Transverse colon (tissue), 4 donors: ENCODE measurements at regions not wholly inside any gene's neighbourhood (a gene's known extent, or its start where the extent isn't known, plus 50 kb on each side); places are given as distances from the start of the nearest gene placed in this dataset.

Experiments
- DNase-seq: peaks from one replicate; pipeline ENCODE4 v3.0.0-alpha.2; 2019
- H3K27ac ChIP-seq, 4 donors: fragments of 200-600 bp; sonication (generic); 2 replicates each; pipeline ENCODE4 v1.5.1; 2016 to 2018; ENCODE audit warnings: inconsistent platforms in 4 of 4
- H3K27me3 ChIP-seq: fragments of 200-600 bp; sonication (generic); 2 replicates; pipeline ENCODE4 v1.5.1; 2017; ENCODE audit warnings: inconsistent platforms
- H3K36me3 ChIP-seq, 4 donors: fragments of 200-600 bp; sonication (generic); 2 replicates each; pipeline ENCODE4 v1.5.1; 2017 to 2019; ENCODE audit warnings: inconsistent platforms in 4 of 4
- H3K4me1 ChIP-seq, 4 donors: fragments of 200-600 bp; sonication (generic); 2 replicates each; pipeline ENCODE4 v1.5.1; 2017 to 2020; ENCODE audit warnings: inconsistent platforms in 4 of 4
- H3K4me3 ChIP-seq, 4 donors: fragments of 200-600 bp; sonication (generic); 1 replicate in 1 of 4; 2 replicates in 3 of 4; pipeline versions ENCODE4 v1.5.1 to v1.6.1; 2017 to 2019; ENCODE audit warnings: inconsistent platforms in 4 of 4
- H3K9me3 ChIP-seq, 2 donors: fragments of 200-600 bp; sonication (generic); 2 replicates each; pipeline ENCODE4 v1.5.1; 2017 to 2019; ENCODE audit warnings: inconsistent platforms in 2 of 2
- EP300 ChIP-seq: sonication (generic); formaldehyde crosslinking; IDR thresholded peaks from one replicate; pipeline ENCODE4 v1.6.1; 2017; ENCODE audit warnings: antibody characterized with exemption, low read depth
- POLR2A ChIP-seq: fragments of 450-650 bp; IDR thresholded peaks from one replicate; pipeline ENCODE4 v1.6.1; 2016; ENCODE audit warnings: antibody characterized with exemption, mild to moderate bottlenecking, moderate library complexity
- POLR2AphosphoS5 ChIP-seq, 3 donors: sonication (generic); formaldehyde crosslinking; IDR thresholded peaks; one replicate each; pipeline ENCODE4 v1.6.1; 2016; ENCODE audit warnings: antibody characterized with exemption in 3 of 3
- WGBS, 2 donors: methylation state at CpG; one replicate each; pipeline ENCODE4 v1.1.5; 2018; ENCODE audit warnings: low coverage in 1 of 2; 5-methylcytosine and 5-hydroxymethylcytosine counted together
- in situ Hi-C, 4 donors: fragments of 200-750 bp; cut with MboI; loops; one replicate each; pipeline versions ENCODE4 v1.15.0 to v1.15.1; 2017; ENCODE audit warnings: low sequenced_read_pairs in 3 of 4, low pct_ligation_motif_present in 1 of 4, low pct_unique_long_range_greater_than_20kb in 1 of 4
- intact Hi-C: fragments of 100-400 bp; cut with DNase I; formaldehyde crosslinking; loops from one replicate; pipeline ENCODE4 v1.15.1; 2023; ENCODE audit warnings: low total_unique reads
- TF ChIP-seq, protein P1 (sequence below), 5 experiments: fragments of 200-600 bp in 3 of 5; fragments of 450-650 bp in 2 of 5; sonication (generic) in 3 of 5; IDR thresholded peaks; 1 replicate in 2 of 5; 2 replicates in 3 of 5; pipeline ENCODE4 v1.5.1; 2016 to 2017; ENCODE audit warnings: antibody characterized with exemption in 5 of 5, inconsistent platforms in 3 of 5, mild to moderate bottlenecking in 2 of 5, moderate library complexity in 1 of 5

DNA sequence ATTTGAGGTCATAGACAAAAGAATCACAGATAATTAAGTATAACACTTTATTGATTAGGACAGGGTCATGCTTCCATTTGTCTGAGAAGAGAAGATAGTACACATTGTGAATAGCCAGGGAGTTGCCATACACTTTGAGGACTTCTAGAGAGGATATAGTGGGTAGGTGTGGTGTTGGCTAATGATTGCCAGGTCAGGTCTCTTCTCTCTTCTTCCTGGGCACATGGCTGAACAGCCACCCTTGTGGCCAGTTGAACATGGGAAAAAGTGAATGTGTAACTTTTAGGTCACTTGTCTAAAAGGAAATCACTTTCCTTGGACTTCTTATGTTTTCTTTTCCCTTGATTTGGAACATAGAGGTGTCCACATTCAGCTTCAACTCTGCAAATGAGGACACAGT, 772.1 kb upstream of the MAP3K7 start:
- no peaks in the 10 kb centered on the region for H3K9me3 ChIP-seq
- no peak overlapping the region for H3K27ac ChIP-seq
- in situ Hi-C loops, result no loop called here
- H3K36me3 ChIP-seq, result no peaks in the 10 kb centered on the region
- H3K4me3 ChIP-seq, result no peak overlapping the region
- intact Hi-C loops, result no loop called here
- no peaks in the 10 kb centered on the region for H3K4me1 ChIP-seq
- no peak for DNase-seq
- H3K27me3 ChIP-seq, result no peaks in the 10 kb centered on the region
- no peak for TF ChIP-seq EP300
- no peak for TF ChIP-seq POLR2A
- TF ChIP-seq, protein P1, sequence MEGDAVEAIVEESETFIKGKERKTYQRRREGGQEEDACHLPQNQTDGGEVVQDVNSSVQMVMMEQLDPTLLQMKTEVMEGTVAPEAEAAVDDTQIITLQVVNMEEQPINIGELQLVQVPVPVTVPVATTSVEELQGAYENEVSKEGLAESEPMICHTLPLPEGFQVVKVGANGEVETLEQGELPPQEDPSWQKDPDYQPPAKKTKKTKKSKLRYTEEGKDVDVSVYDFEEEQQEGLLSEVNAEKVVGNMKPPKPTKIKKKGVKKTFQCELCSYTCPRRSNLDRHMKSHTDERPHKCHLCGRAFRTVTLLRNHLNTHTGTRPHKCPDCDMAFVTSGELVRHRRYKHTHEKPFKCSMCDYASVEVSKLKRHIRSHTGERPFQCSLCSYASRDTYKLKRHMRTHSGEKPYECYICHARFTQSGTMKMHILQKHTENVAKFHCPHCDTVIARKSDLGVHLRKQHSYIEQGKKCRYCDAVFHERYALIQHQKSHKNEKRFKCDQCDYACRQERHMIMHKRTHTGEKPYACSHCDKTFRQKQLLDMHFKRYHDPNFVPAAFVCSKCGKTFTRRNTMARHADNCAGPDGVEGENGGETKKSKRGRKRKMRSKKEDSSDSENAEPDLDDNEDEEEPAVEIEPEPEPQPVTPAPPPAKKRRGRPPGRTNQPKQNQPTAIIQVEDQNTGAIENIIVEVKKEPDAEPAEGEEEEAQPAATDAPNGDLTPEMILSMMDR (IDR thresholded peaks at IDR 0.05), result no peak
- TF ChIP-seq POLR2AphosphoS5 (IDR thresholded peaks at IDR 0.05), result no peak

DNA sequence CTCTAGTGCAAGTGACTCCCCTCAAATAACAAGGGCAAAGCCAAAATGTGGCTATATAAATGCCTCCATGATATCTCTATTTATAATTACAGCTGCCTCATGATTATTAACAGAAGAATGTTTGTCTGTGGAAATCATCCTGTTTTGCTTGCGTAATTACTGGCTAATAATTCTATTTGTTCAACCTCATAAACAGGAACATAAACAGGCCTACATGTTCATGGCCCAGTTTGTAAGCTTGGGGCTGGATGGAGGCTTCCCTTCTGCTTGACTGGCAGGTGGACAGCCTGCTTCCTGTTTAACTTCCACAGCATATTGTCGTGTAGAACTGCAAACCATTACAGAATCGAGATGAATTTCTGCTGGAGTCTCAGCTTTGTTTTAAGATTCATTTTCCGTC, 766.0 kb upstream of the MAP3K7 start:
- intact Hi-C loops, result no loop called here
- no peaks in the 10 kb centered on the region for H3K4me1 ChIP-seq
- in situ Hi-C loops, result no loop called here
- H3K27me3 ChIP-seq, result no peaks in the 10 kb centered on the region
- TF ChIP-seq POLR2A (no peak), POLR2AphosphoS5 (IDR thresholded peaks at IDR 0.05) (peak in 2 of 3 donors; percentile 15 to 34), EP300 (no peak)
- TF ChIP-seq, protein P1 (IDR thresholded peaks at IDR 0.05), result no peak
- H3K9me3 ChIP-seq, result no peaks in the 10 kb centered on the region
- WGBS, 2 donors, result 40 to 57% methylated on average over 4 of the region's 4 CpGs
- no peaks in the 10 kb centered on the region for H3K36me3 ChIP-seq
- H3K4me3 ChIP-seq, result no peak overlapping the region
- peak overlapping the region in 1 of 4 donors; percentile 1 for H3K27ac ChIP-seq
- no peak for DNase-seq

DNA sequence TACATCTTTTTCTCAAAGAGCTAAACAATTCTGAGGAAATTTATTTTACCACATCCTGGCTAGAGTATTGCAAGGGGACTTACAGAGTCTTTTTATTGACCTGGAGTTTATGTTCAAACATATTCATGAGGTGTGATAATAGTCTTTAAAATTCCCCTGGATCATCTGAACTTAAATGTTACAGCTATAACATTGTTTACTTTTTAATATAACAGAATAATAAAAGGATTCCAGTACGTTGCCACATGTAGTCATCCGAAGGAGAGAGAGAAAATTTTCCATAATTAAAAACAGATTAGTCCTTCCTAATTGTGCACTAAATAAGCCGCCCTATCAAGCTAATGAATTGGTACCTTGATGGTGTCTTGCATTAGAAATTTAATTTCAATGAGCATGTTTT, 765.4 kb upstream of the MAP3K7 start:
- DNase-seq, result no peak
- whole genome bisulfite sequencing, 2 donors, result 56 to 62% methylated on average over 3 of the region's 3 CpGs
- Histone ChIP-seq H3K9me3 (no peaks in the 10 kb centered on the region), H3K36me3 (no peaks in the 10 kb centered on the region), H3K4me1 (no peaks in the 10 kb centered on the region), H3K4me3 (no peak overlapping the region), H3K27ac (peak overlapping the region in 3 of 4 donors; percentile 1 to 33 (median 21)), H3K27me3 (no peaks in the 10 kb centered on the region)
- TF ChIP-seq EP300 (no peak), POLR2A (no peak), POLR2AphosphoS5 (IDR thresholded peaks at IDR 0.05) (no peak)
- TF ChIP-seq, protein P1 (IDR thresholded peaks at IDR 0.05), result no peak
- in situ Hi-C loops, result no loop called here
- intact Hi-C loops, result no loop called here

DNA sequence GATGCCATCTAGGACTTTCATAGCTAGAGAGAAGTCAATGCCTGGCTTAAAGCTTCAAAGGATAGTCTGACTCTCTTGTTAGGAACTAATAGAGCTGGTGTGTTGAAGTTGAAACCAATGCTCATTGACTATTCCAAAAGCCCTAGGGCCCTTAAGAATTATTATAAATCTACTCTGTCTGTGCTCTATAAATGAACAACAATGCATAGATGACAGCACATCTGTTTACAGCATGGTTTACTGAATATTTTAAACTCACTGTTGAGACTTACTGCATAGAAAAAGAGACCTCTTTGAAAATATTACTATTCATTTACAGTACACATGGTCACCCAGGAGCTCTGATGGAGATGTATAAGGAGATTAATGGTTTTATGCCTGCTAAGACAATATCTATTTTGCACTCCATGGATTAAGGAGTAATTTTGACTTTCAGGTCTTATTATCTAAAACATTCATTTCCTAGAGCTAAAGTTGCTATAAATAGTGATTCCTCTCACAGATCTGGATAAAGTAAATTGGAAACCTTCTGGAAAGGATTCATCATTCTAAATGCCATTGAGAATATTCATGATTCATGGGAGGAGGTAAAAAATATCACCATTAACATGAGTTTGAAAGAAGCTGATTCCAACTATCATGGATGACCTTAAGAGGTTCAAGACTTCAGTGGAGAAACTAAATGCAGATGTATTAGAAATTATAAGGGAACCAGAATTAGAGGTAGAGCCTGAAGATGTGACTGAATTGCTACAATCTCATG, 763.5 kb upstream of the MAP3K7 start:
- H3K36me3 ChIP-seq, result no peaks in the 10 kb centered on the region
- TF ChIP-seq, protein P1 (IDR thresholded peaks at IDR 0.05), result no peak
- TF ChIP-seq POLR2A (no peak), POLR2AphosphoS5 (IDR thresholded peaks at IDR 0.05) (no peak), EP300 (no peak)
- no peak for DNase-seq
- no peak overlapping the region for H3K27ac ChIP-seq
- intact Hi-C loops, result no loop called here
- H3K4me1 ChIP-seq, result no peaks in the 10 kb centered on the region
- H3K27me3 ChIP-seq, result no peaks in the 10 kb centered on the region
- in situ Hi-C loops, result no loop called here
- no peak overlapping the region for H3K4me3 ChIP-seq
- H3K9me3 ChIP-seq, result no peaks in the 10 kb centered on the region
